GM12878 (cell line): ENCODE measurements at regions not wholly inside any gene's neighbourhood (a gene's known extent, or its start where the extent isn't known, plus 50 kb on each side); places are given as distances from the start of the nearest gene placed in this dataset.

Source experiments
- HDAC6 ChIP-seq: fragments of 200-600 bp; sonication (generic); IDR thresholded peaks from one replicate; pipeline ENCODE4 v1.8.0; 2017; ENCODE audit warnings: antibody characterized with exemption; ENCODE audit not compliant: unreplicated experiment
- SPI1 ChIP-seq: IDR thresholded peaks from 2 replicates; pipeline ENCODE4 v1.6.1; 2011; ENCODE audit warnings: low read depth, mild to moderate bottlenecking, low read length, moderate library complexity, borderline replicate concordance; ENCODE audit not compliant: insufficient read depth
- SUPT20H ChIP-seq: IDR thresholded peaks from 2 replicates; pipeline ENCODE4 v1.6.1; 2011; ENCODE audit warnings: low read depth, mild to moderate bottlenecking, low read length, moderate library complexity, borderline replicate concordance; ENCODE audit not compliant: control insufficient read depth
- TF ChIP-seq, protein P1 (sequence below), 3 experiments: IDR thresholded peaks in 2 of 3; conservative IDR thresholded peaks in 1 of 3; 2 replicates each; pipeline ENCODE4 v1.5.1; 2011; ENCODE audit warnings: low read depth in 3 of 3, low read length in 3 of 3, mild to moderate bottlenecking in 3 of 3, control low read depth in 2 of 3, moderate library complexity in 2 of 3, inconsistent platforms in 1 of 3, mixed read lengths in 1 of 3; ENCODE audit not compliant: control insufficient read depth in 2 of 3, insufficient read depth in 1 of 3; ENCODE audit errors: extremely low read depth in 1 of 3

- no peak for TF ChIP-seq HDAC6
- TF ChIP-seq SPI1: no peak
- TF ChIP-seq, protein P1, sequence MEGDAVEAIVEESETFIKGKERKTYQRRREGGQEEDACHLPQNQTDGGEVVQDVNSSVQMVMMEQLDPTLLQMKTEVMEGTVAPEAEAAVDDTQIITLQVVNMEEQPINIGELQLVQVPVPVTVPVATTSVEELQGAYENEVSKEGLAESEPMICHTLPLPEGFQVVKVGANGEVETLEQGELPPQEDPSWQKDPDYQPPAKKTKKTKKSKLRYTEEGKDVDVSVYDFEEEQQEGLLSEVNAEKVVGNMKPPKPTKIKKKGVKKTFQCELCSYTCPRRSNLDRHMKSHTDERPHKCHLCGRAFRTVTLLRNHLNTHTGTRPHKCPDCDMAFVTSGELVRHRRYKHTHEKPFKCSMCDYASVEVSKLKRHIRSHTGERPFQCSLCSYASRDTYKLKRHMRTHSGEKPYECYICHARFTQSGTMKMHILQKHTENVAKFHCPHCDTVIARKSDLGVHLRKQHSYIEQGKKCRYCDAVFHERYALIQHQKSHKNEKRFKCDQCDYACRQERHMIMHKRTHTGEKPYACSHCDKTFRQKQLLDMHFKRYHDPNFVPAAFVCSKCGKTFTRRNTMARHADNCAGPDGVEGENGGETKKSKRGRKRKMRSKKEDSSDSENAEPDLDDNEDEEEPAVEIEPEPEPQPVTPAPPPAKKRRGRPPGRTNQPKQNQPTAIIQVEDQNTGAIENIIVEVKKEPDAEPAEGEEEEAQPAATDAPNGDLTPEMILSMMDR (IDR thresholded peaks at IDR 0.05 in 2 of 3, conservative IDR thresholded peaks at IDR 0.05 in 1 of 3; ENCODE audit: control insufficient read depth in 2 of 3, extremely low read depth in 1 of 3, insufficient read depth in 1 of 3, low read depth in 3 of 3, low read length in 3 of 3): no peak
- TF ChIP-seq SUPT20H: no peak
Measured at GRCh38 chr2:220441404-220441803, 814.0 kb downstream of the SLC4A3 start.
